VCaP (cell line): ENCODE measurements at regions not wholly inside any gene's neighbourhood (a gene's known extent, or its start where the extent isn't known, plus 50 kb on each side); places are given as distances from the start of the nearest gene placed in this dataset.

Experiments used
- H3K27ac ChIP-seq: fragments of 450-650 bp; 2 replicates; pipeline ENCODE4 v1.5.1; 2017
- TF ChIP-seq, protein P1 (sequence below): fragments of 450-650 bp; conservative IDR thresholded peaks from 2 replicates; pipeline ENCODE4 v1.5.1; 2017; ENCODE audit warnings: mild to moderate bottlenecking, moderate library complexity

DNA sequence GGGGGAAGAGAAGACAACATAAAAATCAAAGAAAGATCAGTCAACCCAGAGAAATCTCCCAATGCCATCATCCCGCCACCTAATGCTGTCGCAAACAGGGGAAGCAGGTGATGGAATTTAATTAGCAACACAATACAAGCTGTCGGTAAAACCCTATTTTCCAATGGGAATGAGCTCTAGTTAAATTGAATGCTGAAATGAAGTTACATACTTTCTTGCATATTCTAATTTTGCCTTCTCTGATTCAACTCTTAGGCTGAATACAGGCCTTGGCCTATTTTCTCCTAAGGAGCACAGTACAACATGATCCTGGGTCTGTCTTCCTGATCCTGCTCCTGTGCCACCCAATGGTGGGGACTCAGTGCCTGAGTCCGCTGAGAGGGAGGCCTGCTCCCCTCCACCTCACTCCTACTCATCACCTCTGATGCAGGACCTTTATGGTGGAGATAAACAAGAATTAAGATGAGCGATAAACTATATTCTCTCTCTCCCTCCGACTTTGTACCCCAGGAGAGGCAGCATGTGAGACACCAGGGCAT is 238.8 kb downstream of the GXYLT1 start:
- TF ChIP-seq, protein P1, sequence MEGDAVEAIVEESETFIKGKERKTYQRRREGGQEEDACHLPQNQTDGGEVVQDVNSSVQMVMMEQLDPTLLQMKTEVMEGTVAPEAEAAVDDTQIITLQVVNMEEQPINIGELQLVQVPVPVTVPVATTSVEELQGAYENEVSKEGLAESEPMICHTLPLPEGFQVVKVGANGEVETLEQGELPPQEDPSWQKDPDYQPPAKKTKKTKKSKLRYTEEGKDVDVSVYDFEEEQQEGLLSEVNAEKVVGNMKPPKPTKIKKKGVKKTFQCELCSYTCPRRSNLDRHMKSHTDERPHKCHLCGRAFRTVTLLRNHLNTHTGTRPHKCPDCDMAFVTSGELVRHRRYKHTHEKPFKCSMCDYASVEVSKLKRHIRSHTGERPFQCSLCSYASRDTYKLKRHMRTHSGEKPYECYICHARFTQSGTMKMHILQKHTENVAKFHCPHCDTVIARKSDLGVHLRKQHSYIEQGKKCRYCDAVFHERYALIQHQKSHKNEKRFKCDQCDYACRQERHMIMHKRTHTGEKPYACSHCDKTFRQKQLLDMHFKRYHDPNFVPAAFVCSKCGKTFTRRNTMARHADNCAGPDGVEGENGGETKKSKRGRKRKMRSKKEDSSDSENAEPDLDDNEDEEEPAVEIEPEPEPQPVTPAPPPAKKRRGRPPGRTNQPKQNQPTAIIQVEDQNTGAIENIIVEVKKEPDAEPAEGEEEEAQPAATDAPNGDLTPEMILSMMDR, result no peak
- H3K27ac ChIP-seq, result no peak overlapping the region

DNA sequence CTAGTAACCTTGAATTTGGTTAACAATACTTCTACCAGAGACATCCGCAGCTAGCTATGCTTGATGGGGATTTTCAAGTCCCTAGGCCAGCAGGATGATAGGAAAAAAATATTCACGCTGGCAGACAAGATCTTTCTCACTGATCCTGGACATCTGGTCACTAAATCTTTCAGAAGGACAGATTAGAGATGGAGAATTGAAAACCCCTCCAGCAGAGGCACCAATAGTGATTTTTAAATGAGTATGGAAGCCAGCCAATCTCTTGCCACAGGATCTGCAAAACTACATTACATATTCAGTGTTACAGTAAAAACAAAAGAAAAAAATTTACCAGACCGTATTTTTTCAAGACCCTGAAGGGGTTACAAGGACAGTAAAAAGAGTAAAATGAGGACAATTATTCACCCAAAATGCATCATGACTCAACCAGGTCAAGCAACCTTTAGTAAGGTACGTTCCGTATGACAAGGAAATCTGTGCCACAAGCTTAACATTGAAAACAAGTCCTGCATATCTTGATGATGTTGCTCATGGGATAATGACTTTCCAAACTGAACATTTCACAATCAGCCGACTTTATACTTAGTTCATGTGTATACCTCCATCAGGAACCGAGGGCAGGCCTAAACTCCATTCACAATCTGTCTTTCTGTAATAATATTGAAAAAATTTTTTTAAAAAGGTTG is 239.5 kb downstream of the GXYLT1 start:
- no peak overlapping the region for H3K27ac ChIP-seq
- TF ChIP-seq, protein P1, result no peak

DNA sequence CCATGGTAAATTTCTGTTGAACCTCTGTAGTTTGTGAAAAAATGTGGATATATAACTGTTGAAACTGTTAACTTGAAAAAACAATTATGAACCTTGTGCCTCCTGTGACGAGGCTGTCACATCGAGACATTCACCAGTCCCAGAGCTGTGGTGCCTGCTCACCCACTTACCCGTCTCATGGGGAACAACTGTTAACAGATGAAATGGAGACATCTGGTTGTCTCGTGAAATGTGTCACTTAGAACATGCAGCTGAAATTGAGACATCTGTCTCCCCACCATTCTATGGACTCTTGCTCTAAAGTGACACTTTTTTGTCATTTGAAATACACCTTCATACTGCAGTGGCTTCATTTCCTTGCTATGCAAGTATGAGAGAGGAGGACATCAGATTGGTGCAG is 240.6 kb downstream of the GXYLT1 start:
- TF ChIP-seq, protein P1, result no peak
- H3K27ac ChIP-seq, result no peak overlapping the region

DNA sequence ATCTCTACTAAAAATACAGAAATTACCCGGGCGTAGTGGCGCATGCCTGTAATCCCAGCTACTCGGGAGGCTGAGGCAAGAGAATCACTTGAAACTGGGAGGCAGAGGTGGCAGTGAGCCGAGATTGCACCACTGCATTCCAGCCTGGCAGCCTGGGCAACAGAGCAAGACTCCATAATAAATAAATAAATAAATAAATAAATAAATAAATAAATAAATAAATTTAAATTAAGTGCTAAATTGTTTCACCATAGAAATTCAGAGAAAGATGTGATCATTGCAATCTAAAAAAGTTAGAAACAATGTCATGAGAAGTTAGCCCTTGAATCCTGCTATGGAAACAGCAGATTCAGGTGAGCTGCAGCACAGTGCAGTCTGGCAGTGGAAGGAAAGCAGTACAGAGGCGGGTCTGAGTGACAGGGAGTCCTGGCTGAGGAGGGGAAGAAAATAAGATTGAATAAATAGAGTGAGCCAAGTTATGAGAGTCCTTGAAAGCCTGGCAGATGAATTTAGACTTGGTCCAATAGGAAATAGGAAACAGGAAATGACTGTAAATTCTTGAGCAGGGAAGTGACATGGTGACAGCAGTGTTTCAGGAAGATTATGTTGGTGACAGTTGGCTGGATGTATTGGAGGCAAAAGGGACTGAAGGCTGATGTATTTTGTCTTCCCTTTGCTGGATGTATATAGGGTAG is 241.5 kb downstream of the GXYLT1 start:
- TF ChIP-seq, protein P1, result no peak
- no peak overlapping the region for H3K27ac ChIP-seq

DNA sequence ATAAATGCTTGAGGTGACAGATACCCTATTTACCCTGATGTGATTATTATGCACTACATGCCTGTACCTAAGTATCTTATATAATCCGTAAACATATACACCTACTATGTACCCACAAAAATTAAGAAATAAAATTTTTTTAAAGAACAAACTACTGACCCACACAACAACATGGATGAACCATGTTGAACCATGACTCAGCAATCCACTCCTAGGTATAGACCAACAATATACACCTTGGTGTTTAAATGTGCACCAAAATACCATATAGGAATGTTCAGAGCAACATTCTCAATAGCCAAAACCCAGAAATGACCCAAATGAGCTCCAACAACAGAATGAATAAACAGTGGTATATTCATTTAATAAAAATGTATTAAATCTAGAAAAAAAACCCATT is 245.1 kb downstream of the GXYLT1 start:
- TF ChIP-seq, protein P1, result no peak
- no peak overlapping the region for H3K27ac ChIP-seq

DNA sequence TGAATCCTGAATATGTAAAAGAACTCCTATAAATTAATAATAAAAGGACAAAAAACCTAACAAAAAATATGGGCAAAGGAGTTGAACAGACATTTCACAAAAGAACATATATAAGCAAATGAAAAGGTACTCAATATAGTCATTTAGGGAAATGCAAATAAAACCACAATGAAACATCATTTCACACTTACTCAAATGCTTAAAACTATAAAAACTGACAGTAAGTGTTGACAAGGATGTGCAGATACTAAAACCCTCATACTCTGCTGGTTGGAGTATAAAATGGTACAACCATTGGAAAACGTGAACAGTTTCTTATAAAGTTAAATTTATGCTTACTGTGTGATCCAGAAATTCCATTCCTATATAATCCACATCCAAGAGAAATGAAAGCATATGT is 247.1 kb downstream of the GXYLT1 start:
- H3K27ac ChIP-seq, result no peak overlapping the region
- TF ChIP-seq, protein P1, result no peak

DNA sequence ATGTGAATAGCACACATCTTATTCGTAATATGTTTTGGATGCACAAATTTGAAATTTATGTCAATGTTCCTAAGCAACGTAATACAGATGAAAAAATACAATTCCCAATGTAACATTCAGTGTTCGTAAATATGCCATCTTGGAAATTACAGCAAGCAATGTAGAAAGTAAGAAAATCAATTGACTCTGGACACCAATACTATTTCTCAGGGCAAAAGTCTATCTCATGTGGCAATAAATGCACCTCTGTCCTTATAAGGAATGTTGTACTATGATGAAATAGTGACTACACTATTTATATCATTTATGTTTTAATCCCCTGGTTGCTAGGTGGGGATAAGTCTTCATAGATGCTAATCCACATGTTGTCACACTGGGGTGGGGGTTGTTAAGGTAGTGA is 251.2 kb downstream of the GXYLT1 start:
- TF ChIP-seq, protein P1, result no peak
- H3K27ac ChIP-seq, result no peak overlapping the region
